ENCODE measurements at regions not wholly inside any gene's neighbourhood (a gene's known extent, or its start where the extent isn't known, plus 50 kb on each side); places are given as distances from the start of the nearest gene placed in this dataset.

DNA sequence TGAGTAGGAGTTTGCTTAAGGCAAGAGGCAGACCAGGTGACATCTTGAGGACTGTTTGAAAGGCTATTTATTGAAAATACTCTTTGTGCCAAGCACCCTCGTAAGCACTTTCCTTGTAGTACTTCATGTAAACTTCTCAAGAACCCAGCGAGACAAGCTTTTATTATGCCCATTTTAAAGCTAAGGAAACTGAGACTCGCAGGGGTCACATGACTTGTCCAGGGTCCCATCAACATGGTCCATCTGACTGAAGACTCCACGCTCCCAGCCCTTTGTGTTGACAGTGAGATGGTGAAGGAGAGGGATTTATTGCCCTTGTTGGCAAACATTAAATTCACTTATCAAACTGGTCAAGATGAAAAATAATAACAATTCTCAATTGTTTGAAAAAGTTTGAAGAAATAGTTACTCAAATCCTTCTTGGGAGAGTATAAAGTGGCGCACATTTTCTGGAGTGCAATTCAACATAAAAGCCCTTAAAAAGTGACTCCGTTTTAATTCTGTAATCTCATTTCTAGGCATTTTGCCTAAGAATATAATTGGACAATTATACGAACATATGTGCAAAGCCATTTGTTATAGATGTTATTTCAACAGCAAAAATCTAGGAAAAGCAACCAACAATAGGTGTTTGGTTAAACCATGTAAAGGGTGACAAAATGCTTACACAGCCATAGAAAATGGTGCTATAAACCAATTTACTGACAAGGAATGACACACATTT is 270.5 kb upstream of the NCKAP5 start:
- CTCF ChIA-PET: interaction anchor here (1.8 kb wide), 1 partner anchor 8 kb away, joined by 5 read pairs; no protein-coding TSS in a partner anchor
- no peak for DNase-seq (ENCODE audit: extremely low spot score)
- TF ChIP-seq, protein P1, sequence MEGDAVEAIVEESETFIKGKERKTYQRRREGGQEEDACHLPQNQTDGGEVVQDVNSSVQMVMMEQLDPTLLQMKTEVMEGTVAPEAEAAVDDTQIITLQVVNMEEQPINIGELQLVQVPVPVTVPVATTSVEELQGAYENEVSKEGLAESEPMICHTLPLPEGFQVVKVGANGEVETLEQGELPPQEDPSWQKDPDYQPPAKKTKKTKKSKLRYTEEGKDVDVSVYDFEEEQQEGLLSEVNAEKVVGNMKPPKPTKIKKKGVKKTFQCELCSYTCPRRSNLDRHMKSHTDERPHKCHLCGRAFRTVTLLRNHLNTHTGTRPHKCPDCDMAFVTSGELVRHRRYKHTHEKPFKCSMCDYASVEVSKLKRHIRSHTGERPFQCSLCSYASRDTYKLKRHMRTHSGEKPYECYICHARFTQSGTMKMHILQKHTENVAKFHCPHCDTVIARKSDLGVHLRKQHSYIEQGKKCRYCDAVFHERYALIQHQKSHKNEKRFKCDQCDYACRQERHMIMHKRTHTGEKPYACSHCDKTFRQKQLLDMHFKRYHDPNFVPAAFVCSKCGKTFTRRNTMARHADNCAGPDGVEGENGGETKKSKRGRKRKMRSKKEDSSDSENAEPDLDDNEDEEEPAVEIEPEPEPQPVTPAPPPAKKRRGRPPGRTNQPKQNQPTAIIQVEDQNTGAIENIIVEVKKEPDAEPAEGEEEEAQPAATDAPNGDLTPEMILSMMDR (IDR thresholded peaks at IDR 0.05; ENCODE audit: control extremely low read depth, extremely low read depth, low read depth, missing control alignments): no peak
- POLR2A ChIA-PET: no interaction called here

DNA sequence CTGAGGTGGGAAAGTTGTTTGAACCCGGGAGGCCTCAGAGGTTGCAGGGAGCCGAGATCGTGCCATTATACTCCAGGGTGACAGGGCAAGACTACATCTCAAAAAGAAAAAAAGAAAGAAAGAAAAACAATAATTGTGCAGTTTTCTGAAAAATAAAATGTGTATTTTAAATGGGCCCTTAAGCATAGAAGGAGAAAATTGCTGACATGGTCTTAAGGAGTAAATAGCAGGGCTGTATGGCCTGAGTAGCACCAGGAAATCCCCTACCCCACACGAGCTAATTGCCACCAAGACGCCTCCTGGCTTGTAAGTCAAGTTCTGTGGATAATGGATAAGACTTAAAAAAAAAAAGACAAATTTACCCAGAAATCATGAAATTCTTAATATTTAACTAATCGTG is 271.4 kb upstream of the NCKAP5 start:
- no peak for DNase-seq (ENCODE audit: extremely low spot score)
- ChIA-PET CTCF (no interaction called here), POLR2A (no interaction called here)
- TF ChIP-seq, protein P1 (IDR thresholded peaks at IDR 0.05; ENCODE audit: control extremely low read depth, extremely low read depth, low read depth, missing control alignments): no peak

DNA sequence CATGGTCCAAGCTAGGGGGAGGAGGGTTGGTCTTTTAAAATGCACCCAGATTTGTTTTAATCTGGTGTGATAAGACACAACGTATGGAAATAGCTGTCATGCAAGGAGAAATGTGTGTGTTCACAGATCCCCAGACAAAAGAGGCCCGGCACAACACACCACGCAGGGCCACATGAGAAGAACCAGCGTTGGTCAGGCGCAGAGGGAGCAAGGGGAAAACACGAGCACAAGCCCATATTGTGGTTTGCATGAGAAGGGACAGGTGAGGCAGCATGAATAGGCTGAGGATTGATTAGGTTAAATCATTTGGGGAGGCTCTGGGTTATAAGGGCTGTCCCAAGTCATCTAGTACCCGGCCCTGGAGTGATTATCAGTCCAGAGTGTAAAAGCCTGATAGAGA is 272.5 kb upstream of the NCKAP5 start:
- CTCF ChIA-PET: interaction anchor here (1.8 kb wide), 1 partner anchor 11 kb away, joined by 4 read pairs; no protein-coding TSS in a partner anchor
- POLR2A ChIA-PET: no interaction called here
- TF ChIP-seq, protein P1 (IDR thresholded peaks at IDR 0.05; ENCODE audit: control extremely low read depth, extremely low read depth, low read depth, missing control alignments): no peak
- no peak for DNase-seq (ENCODE audit: extremely low spot score)

DNA sequence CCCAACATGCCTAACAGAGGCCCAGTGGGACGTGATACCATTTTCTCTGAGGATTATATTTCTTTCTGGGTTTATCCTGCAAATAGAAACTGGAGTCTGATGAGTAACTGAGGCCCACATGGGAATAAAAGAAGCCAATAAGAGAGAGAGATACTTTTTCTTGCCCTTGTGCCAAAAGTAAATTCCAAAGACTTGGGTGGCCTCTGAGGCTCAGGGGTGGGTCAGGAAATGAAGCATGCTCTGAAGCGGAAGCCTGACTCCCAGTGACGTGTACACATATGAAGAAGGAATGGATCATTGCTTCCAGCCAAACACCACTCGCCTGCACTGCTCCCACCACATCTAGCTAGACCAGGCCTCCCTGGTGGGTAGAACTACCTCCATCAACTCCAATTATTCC is 273.6 kb upstream of the NCKAP5 start:
- POLR2A ChIA-PET: no interaction called here
- CTCF ChIA-PET: interaction anchor here (1.8 kb wide), 1 partner anchor 10 kb away, joined by 4 read pairs; no protein-coding TSS in a partner anchor
- TF ChIP-seq, protein P1 (IDR thresholded peaks at IDR 0.05; ENCODE audit: control extremely low read depth, extremely low read depth, low read depth, missing control alignments): no peak
- DNase-seq (ENCODE audit: extremely low spot score): no peak

DNA sequence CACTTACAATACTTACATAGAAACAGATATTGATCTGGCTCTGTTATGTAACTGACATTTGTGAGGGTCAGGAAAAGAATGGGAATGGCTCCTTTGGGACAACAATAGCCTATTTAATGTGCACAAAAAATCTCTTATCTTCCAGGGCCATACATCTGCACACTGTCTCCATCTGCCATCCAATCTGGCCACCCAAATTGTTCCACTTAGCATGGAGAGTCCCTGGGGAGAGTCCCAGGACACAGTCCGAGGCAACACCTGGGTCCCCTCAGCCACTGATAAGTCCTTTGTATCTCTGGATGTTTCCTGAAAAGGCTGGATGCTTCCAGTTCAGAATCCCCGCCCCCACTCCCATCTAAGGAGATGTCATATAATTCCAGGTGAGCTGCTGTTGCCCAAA is 274.2 kb upstream of the NCKAP5 start:
- CTCF ChIA-PET: interaction anchor here (3.1 to 4.5 kb wide), 2 partner anchors 12 to 1295 kb away, joined by 22 to 34 read pairs; no protein-coding TSS in a partner anchor
- no peak for DNase-seq (ENCODE audit: extremely low spot score)
- POLR2A ChIA-PET: no interaction called here
- TF ChIP-seq, protein P1 (IDR thresholded peaks at IDR 0.05; ENCODE audit: control extremely low read depth, extremely low read depth, low read depth, missing control alignments): no peak

DNA sequence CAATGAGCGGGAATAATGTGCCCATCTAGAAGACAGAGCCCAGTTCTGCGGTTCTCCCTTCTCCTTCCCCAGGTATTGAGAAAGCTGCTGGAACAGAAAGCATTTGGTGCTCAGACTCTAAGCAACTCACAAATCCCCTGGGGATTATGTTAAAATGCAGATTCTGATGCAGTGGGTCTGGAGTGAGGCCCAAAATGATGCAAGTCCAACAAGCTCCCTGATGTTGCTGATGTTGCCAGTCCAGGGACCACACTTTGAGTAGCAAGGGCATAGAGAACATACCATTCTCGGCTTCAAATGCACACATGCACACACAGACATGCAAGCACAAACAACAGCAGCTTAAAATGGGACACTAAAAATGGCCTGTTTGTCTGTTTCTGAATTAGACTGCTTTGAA is 274.8 kb upstream of the NCKAP5 start:
- TF ChIP-seq, protein P1 (IDR thresholded peaks at IDR 0.05; ENCODE audit: control extremely low read depth, extremely low read depth, low read depth, missing control alignments): no peak
- DNase-seq (ENCODE audit: extremely low spot score): no peak
- ChIA-PET POLR2A (no interaction called here), CTCF (interaction anchor here (3.0 to 4.5 kb wide), 3 partner anchors 12 to 1296 kb away, joined by 22 to 34 read pairs (median 28); no protein-coding TSS in a partner anchor)

Measured in GM10248 (cell line).